GM10248 (cell line): ENCODE measurements at regions not wholly inside any gene's neighbourhood (a gene's known extent, or its start where the extent isn't known, plus 50 kb on each side); places are given as distances from the start of the nearest gene placed in this dataset.

ENCODE experiments used
- CTCF ChIA-PET: fragments of 300-600 bp; sonication (Branson Sonifier 250); formaldehyde crosslinking; extraction: SDS; loops from one replicate; lab custom pipeline; 2021; ENCODE audit warnings: antibody characterized with exemption; lab: Yijun Ruan, JAX
- POLR2A ChIA-PET: fragments of 350-650 bp; sonication (Branson Sonifier 250); formaldehyde crosslinking; extraction: SDS; loops from one replicate; lab custom pipeline; 2020; ENCODE audit warnings: antibody characterized with exemption; lab: Yijun Ruan, JAX
- DNase-seq: peaks from one replicate; pipeline ENCODE4 v3.0.0; 2012; ENCODE audit errors: extremely low spot score
- TF ChIP-seq, protein P1 (sequence below): IDR thresholded peaks from 2 replicates; pipeline ENCODE4 v1.5.1; 2012; ENCODE audit warnings: mild to moderate bottlenecking, low read depth; ENCODE audit errors: extremely low read depth, missing control alignments, control extremely low read depth

GRCh38 chr13:47474839-47475238, 526.2 kb downstream of the SUCLA2 start:
- TF ChIP-seq, protein P1, sequence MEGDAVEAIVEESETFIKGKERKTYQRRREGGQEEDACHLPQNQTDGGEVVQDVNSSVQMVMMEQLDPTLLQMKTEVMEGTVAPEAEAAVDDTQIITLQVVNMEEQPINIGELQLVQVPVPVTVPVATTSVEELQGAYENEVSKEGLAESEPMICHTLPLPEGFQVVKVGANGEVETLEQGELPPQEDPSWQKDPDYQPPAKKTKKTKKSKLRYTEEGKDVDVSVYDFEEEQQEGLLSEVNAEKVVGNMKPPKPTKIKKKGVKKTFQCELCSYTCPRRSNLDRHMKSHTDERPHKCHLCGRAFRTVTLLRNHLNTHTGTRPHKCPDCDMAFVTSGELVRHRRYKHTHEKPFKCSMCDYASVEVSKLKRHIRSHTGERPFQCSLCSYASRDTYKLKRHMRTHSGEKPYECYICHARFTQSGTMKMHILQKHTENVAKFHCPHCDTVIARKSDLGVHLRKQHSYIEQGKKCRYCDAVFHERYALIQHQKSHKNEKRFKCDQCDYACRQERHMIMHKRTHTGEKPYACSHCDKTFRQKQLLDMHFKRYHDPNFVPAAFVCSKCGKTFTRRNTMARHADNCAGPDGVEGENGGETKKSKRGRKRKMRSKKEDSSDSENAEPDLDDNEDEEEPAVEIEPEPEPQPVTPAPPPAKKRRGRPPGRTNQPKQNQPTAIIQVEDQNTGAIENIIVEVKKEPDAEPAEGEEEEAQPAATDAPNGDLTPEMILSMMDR = no peak
- no peak for DNase-seq
- ChIA-PET POLR2A (no interaction called here), CTCF (interaction anchor here (1.2 to 1.4 kb wide), 2 partner anchors 8 to 20 kb away, joined by 3 read pairs; no protein-coding TSS in a partner anchor)

GRCh38 chr13:47474326-47474725, 526.7 kb downstream of the SUCLA2 start:
- POLR2A ChIA-PET = no interaction called here
- CTCF ChIA-PET = interaction anchor here (1.2 kb wide), 1 partner anchor 20 kb away, joined by 3 read pairs; no protein-coding TSS in a partner anchor
- DNase-seq = no peak
- TF ChIP-seq, protein P1 = no peak

- TF ChIP-seq, protein P1 = no peak
- no peak for DNase-seq
- POLR2A ChIA-PET = no interaction called here
- CTCF ChIA-PET = interaction anchor here (1.4 kb wide), 1 partner anchor 11 kb away, joined by 4 read pairs; no protein-coding TSS in a partner anchor
Measured at GRCh38 chr13:47472516-47472915, 528.6 kb downstream of the SUCLA2 start.

GRCh38 chr13:47463726-47464125, 537.3 kb downstream of the SUCLA2 start:
- POLR2A ChIA-PET = no interaction called here
- DNase-seq = no peak
- TF ChIP-seq, protein P1 = no peak
- CTCF ChIA-PET = no interaction called here

DNA sequence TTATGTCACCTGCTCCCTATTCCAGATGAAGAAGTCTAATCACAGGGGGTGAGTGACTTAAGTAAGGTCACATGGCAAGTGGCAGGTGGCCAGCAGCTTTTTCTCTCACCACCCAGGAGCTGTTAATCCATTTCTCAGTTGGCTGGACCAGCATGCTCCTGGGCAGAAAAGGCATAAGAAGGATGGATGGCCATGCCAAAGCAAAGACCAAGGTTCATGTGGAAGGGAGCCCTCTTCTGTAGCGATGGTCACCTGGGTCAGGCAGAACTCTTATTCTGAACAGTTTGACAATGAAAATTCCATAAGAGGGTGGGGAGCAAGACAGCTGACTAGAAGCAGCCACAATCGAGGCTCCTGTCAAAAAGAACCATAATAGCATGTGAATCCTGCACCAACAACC, 538.1 kb downstream of the SUCLA2 start:
- no peak for DNase-seq
- TF ChIP-seq, protein P1 = no peak
- POLR2A ChIA-PET = no interaction called here
- CTCF ChIA-PET = no interaction called here

- ChIA-PET CTCF (interaction anchor here (1.2 to 1.7 kb wide), 2 partner anchors 10 to 23 kb away, joined by 3 to 4 read pairs; no protein-coding TSS in a partner anchor), POLR2A (interaction anchor here (0.7 kb wide), 1 partner anchor 533 kb away, joined by 5 read pairs; no protein-coding TSS in a partner anchor)
- TF ChIP-seq, protein P1 = no peak
- DNase-seq = no peak
Measured at GRCh38 chr13:47461816-47462215, 539.3 kb downstream of the SUCLA2 start.

GRCh38 chr13:47459512-47459911, 541.6 kb downstream of the SUCLA2 start:
- TF ChIP-seq, protein P1 = no peak
- ChIA-PET CTCF (interaction anchor here (0.7 to 2.3 kb wide), 6 partner anchors 20 to 629 kb away, joined by 3 to 11 read pairs (median 4); no protein-coding TSS in a partner anchor), POLR2A (no interaction called here)
- no peak for DNase-seq
